ENCODE measurements at regions not wholly inside any gene's neighbourhood (a gene's known extent, or its start where the extent isn't known, plus 50 kb on each side); places are given as distances from the start of the nearest gene placed in this dataset.

DNA sequence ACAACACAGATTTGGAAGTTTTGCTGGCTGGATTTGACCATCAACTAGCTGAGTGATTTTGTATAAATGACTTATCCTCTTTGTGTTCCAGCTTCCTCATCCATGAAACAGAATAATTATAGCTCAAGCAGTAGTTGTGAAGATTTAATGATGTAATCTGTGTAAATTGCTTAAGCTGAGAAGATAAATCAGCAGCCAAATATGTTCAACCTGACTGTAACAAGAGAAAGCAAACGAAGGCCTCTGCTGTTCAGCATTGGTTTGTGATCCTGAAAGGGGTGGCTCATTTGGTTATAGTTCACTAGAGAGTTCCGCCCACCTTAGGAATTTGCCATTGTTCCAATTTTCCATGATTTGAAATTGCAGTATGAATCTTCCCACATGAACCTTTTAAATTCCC, 75.7 kb upstream of the CCDC112 start:
- H3K4me1 ChIP-seq (ENCODE audit: insufficient read depth, low read length): no peaks in the 10 kb centered on the region
- H3K4me3 Mint-ChIP-seq: no peak overlapping the region
- no peaks in the 10 kb centered on the region for H3K27me3 ChIP-seq (ENCODE audit: control insufficient read depth in 1 of 2, insufficient read depth in 2 of 2, low read length in 2 of 2)
- H3K27ac ChIP-seq (ENCODE audit: low read depth in 1 of 2, low read length in 2 of 2): no peak overlapping the region
- ATAC-seq (ENCODE audit: poor library complexity): no peak
- H3K9me3 ChIP-seq (ENCODE audit: control insufficient read depth in 1 of 2, insufficient read depth in 1 of 2, low read length in 2 of 2): peaks cover 0 to 3% of the 10 kb centered on the region in 2 experiments
- no peaks in the 10 kb centered on the region for H3K4me1 Mint-ChIP-seq (ENCODE audit: low read depth)
- no peak overlapping the region for H3K27ac Mint-ChIP-seq
- CTCF ChIA-PET: no interaction called here
- H3K4me3 ChIP-seq (ENCODE audit: low read length): no peak overlapping the region
- POLR2A ChIA-PET: no interaction called here
- H3K36me3 ChIP-seq (ENCODE audit: insufficient read depth, low read length): no peaks in the 10 kb centered on the region
- TF ChIP-seq, protein P1, sequence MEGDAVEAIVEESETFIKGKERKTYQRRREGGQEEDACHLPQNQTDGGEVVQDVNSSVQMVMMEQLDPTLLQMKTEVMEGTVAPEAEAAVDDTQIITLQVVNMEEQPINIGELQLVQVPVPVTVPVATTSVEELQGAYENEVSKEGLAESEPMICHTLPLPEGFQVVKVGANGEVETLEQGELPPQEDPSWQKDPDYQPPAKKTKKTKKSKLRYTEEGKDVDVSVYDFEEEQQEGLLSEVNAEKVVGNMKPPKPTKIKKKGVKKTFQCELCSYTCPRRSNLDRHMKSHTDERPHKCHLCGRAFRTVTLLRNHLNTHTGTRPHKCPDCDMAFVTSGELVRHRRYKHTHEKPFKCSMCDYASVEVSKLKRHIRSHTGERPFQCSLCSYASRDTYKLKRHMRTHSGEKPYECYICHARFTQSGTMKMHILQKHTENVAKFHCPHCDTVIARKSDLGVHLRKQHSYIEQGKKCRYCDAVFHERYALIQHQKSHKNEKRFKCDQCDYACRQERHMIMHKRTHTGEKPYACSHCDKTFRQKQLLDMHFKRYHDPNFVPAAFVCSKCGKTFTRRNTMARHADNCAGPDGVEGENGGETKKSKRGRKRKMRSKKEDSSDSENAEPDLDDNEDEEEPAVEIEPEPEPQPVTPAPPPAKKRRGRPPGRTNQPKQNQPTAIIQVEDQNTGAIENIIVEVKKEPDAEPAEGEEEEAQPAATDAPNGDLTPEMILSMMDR (IDR thresholded peaks at IDR 0.05): no peak
- no peaks in the 10 kb centered on the region for H3K9me3 Mint-ChIP-seq
- no peaks in the 10 kb centered on the region for H3K27me3 Mint-ChIP-seq
- intact Hi-C loops (cut with DNase I, micrococcal nuclease): no loop called here
- H3K36me3 Mint-ChIP-seq (ENCODE audit: low read depth): no peaks in the 10 kb centered on the region
- DNase-seq: no peak

DNA sequence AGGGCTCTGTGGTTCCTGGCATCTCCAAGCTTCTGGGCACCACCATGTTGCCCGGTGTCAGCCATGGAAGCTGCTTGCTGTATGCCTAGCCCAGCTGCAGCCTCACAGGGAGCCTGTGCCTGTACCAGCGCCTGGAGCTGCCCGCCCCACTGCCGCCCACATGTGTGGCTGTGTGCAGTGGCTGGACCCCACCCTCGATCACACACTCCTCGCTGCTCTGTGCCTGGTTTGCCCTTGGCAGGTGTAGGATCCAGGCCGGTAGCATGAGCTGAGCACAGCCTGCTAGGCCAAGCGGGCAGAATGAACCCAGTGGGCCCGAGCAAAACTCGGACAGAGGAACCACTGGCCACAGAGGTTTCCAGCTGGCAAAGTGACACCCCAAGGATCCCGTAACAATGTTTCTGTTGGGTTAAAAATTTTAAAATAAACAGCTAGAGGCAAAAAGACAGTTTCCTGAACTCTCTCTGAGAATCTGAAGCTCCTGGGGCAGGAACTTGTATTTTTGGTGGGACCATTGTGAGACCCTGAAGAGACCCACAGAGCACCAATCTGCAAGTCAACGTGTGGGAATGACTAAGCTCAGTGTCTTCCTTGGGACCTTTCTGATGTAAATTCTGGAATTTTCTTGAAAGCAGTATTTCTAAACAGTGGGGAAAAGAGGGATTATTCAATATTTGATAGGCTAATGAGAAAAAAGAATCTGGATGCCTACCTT, 73.1 kb upstream of the CCDC112 start:
- Histone ChIP-seq H3K9me3 (ENCODE audit: control insufficient read depth in 1 of 2, insufficient read depth in 1 of 2, low read length in 2 of 2) (peaks cover 0 to 3% of the 10 kb centered on the region in 2 experiments), H3K27ac (ENCODE audit: low read depth in 1 of 2, low read length in 2 of 2) (no peak overlapping the region), H3K36me3 (ENCODE audit: insufficient read depth, low read length) (no peaks in the 10 kb centered on the region), H3K4me1 (ENCODE audit: insufficient read depth, low read length) (no peaks in the 10 kb centered on the region), H3K27me3 (ENCODE audit: control insufficient read depth in 1 of 2, insufficient read depth in 2 of 2, low read length in 2 of 2) (no peaks in the 10 kb centered on the region), H3K4me3 (ENCODE audit: low read length) (no peak overlapping the region)
- Mint-ChIP-seq H3K36me3 (ENCODE audit: low read depth) (no peaks in the 10 kb centered on the region), H3K27ac (no peak overlapping the region), H3K27me3 (peaks cover 4% of the 10 kb centered on the region), H3K4me1 (ENCODE audit: low read depth) (no peaks in the 10 kb centered on the region), H3K4me3 (no peak overlapping the region), H3K9me3 (no peaks in the 10 kb centered on the region)
- intact Hi-C loops (cut with DNase I, micrococcal nuclease): no loop called here
- CTCF ChIA-PET: no interaction called here
- POLR2A ChIA-PET: no interaction called here
- ATAC-seq (ENCODE audit: poor library complexity) (no peak), DNase-seq (no peak)
- TF ChIP-seq, protein P1 (IDR thresholded peaks at IDR 0.05): no peak

DNA sequence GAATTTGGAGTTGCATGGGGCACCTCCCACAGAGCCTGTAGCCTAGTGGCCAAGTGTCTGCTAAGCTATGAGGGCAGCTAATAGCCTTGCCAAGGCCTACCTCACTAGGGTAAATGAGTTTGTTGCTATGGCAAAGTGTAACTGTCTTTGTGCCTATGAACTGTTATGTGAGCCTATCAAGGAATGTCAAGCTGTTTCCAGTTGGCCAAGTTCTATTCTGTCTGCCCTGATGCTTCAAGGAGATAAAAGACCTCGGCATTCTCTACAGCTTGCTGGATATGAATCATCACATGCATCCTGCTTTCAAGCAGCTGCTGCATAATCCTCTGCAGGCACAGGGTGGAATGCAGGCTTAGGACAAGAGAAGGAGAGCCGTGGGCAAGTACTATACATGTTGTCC, 69.8 kb upstream of the CCDC112 start:
- Mint-ChIP-seq H3K4me1 (ENCODE audit: low read depth) (no peaks in the 10 kb centered on the region), H3K4me3 (no peak overlapping the region), H3K27ac (no peak overlapping the region), H3K27me3 (peaks cover 4% of the 10 kb centered on the region), H3K9me3 (no peaks in the 10 kb centered on the region), H3K36me3 (ENCODE audit: low read depth) (no peaks in the 10 kb centered on the region)
- ATAC-seq (ENCODE audit: poor library complexity) (no peak), DNase-seq (no peak)
- no peak overlapping the region for H3K27ac ChIP-seq (ENCODE audit: low read depth in 1 of 2, low read length in 2 of 2)
- H3K4me3 ChIP-seq (ENCODE audit: low read length): no peak overlapping the region
- intact Hi-C loops (cut with DNase I, micrococcal nuclease): no loop called here
- TF ChIP-seq, protein P1 (IDR thresholded peaks at IDR 0.05): no peak
- no peaks in the 10 kb centered on the region for H3K27me3 ChIP-seq (ENCODE audit: control insufficient read depth in 1 of 2, insufficient read depth in 2 of 2, low read length in 2 of 2)
- no peaks in the 10 kb centered on the region for H3K36me3 ChIP-seq (ENCODE audit: insufficient read depth, low read length)
- CTCF ChIA-PET: no interaction called here
- POLR2A ChIA-PET: no interaction called here
- H3K9me3 ChIP-seq (ENCODE audit: control insufficient read depth in 1 of 2, insufficient read depth in 1 of 2, low read length in 2 of 2): peaks cover 0 to 3% of the 10 kb centered on the region in 2 experiments
- H3K4me1 ChIP-seq (ENCODE audit: insufficient read depth, low read length): no peaks in the 10 kb centered on the region
